DMS 273 treated with DMSO at 0.1 percent for 48 hours (cell line): ENCODE measurements at regions not wholly inside any gene's neighbourhood (a gene's known extent, or its start where the extent isn't known, plus 50 kb on each side); places are given as distances from the start of the nearest gene placed in this dataset.
"Not testable (repeated sequence)": the region's sequence is repeated elsewhere in the genome, so short reads cannot be mapped to it uniquely, and the experiment has no call there.

Experiments used
- DNase-seq: peaks from one replicate; lab custom pipeline; 2025; lab: John Stamatoyannopoulos, UW

DNA sequence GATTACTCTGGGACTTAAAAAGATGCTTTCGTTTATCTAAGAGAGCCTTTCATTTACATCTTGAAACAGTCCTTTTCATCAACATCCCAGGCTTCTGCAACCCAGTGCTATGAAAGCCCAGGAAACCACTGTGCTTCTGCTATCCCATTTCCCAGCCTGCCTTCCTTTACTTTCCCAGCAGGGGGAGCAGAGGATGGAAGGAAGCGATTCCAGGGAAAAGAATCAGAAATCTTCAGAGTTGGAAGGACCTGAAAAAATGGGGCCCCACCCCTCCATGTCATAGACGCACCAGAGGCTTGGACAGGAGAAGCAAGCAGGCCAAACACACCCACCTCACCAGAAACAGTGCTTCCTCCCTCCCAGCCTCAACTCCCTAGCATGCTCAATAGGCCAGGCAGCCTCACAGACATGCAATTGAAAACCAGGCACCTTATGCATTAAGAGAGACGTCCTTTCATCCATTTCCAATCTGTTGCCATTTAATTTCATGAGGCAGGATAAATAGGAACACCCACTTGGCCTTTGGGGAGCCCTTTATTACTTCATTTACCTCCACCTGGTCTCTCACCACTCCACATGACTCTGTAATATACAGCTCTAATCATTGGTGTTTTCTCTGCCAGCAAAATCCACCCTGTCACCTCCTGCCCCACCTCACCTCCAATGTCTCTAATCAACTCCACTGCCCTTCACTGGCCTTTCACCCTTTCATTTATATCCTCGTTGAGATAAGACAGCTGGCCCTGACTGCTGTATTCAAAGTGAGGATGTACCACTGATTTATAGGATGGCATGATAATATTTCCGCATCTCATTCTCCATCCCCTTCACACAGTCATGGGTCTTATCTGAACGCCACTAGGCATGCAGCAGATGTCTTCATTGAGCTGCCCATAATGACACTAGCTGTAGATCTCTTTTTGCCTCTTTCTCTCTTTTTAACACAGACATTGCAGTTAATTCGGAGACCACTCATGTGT is 583.9 kb downstream of the NTRK3 start:
- no peak for DNase-seq

- DNase-seq: no peak
These were observed 585.2 kb downstream of the NTRK3 start for GRCh38 chr15:87671289-87671688.

- no peak for DNase-seq
These were observed 586.7 kb downstream of the NTRK3 start for GRCh38 chr15:87669846-87670245.

DNA sequence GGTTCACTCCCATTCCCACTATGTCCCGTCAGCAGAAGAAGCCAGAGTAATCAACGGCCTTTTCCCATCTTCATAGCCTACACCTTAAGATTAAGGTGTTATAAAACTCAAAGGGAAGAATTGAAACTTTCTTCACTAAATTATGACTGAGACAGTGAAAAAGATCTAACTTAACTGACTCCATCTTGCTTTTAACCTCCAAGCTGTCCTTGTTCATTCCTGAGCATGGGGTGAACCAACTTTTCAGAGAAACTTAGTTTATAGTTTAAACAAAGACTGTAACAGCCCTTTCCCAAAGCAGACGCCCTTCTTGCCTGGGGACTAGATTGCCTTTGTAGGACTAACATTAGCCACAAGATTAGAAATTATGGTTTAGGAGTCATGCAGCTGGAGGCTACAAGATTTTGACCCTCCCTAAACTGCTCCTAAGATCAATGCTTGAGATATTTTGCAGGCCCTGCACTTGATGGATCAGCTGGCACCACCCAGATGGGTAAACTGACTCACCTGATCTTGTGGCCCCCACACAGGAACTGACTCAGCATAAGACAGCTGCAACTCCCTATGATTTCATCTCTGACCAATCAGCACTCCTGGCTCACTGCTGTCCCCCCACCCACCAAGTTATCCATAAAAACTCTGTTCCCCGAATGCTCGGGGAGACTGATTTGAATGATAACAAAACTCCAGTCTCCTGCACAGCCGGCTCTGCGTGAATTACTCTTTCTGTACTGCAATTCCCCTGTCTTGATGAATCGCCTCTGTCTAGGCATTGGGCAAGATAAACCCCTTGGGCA is 587.6 kb downstream of the NTRK3 start:
- DNase-seq: not testable (repeated sequence)

GRCh38 chr15:87667643-87668042 is 588.9 kb downstream of the NTRK3 start:
- no peak for DNase-seq

DNA sequence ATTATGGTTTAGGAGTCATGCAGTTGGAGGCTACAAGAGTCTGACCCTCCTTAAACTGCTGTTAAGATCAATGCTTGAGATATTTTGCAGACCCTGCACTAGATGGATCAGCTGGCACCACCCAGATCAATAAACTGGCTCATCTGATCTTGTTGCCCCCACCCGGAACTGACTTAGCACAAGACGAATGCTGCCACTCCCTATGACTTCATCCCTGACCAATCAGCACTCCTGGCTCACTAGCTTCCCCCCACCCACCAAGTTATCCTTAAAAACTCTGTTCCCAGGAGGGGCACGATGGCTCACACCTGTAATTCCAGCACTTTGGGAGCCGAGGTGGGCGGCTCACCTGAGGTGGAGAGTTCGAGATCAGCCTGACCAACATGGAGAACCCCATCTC is 594.0 kb downstream of the NTRK3 start:
- no peak for DNase-seq

DNA sequence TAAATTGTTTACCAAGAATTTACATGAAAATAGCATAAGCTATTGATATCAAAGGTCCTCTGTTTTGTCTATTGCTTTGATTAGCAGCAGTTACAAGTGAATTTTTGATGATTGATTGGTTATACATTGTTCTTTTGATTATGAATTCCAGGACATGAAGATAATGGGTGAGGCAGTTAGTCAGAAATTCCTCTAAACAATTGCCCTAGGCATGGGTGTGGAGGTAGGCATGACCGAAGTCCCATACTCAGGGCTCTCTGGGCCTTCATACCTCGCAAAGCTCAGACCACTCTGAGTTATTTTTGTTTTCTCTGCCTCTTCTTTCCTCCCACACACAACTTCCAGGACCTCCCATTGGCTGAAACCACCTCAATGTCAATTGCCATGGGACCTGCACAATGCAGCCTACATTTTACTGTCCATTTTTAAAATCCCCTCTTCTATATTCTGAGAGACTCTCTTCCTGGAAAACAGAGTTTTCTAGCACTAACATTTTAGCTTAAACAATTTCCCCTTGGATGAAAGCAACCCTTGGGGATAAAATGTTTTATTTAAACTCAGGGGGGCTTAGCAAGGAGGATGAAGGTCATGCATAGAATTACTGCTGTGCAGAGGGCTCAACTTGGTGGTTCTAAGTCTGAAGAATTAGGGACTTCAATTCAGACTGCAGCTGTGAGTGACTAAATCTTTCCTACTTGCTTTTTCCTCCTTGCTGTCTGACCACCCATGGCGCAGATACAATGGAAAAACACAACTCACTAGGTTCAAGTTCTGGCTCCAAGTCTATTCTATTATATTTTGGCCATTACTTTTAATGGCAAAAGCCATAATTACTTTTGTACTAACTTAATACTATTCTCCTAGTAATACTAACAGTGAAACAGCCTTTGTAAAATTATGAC is 594.8 kb downstream of the NTRK3 start:
- no peak for DNase-seq

DNA sequence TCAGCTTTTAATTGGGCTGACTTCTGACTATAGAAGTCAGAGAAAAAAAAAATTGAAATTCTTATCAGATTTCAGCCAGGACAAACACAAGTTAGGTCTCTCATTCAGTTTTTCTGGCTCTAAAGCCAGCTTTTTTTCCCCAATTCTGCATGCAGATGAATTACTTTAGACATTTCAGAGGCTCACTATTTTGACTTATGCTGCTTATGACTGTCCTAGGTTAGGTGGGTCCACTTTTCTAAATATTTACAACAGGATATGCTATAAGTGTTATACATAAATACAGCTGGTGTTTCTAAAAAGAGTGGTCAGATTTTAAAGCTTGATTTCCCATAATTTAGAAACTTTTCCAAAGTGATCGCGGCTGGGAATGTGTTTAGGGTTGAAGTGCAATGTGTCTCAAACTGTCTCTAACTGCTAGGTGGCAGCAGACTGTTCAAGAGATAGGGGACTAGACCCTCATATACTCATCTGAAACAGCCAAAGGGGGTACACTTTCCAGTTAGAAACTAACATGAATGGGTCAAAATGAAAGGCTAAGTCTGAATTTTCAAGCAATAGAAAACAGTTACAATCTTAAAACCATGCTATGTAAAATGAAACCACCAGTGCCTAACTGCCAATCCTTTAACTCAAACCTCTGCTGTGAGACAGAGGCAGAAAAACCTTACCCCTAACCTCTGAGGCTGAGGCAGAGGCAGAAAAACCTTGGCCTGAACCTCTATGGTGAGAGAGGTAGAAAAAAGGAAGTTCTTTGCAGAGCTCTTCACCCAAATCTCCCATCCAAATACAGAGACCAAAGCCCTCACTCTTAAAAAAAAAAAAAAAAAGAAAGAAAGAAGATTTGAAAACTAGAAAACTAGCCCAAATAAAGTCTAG is 596.0 kb downstream of the NTRK3 start:
- no peak for DNase-seq

DNA sequence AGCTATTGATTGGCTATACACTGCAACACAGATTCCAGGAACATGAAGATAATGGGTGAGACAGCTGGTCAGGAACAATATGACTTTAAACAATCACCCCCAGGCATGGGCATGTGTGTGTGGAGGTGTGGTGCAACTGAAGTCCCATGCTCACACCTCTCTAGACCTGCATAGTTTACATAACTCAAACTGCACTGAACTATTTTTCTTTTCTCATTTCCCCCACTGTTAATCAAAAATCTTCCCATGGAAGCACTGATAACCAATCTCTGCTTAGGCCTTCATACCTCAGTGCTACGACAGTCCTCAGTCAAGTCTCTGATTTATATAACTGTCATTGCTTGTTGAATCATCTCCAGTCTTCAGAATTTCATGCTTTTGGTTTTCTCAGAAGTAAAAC is 600.2 kb downstream of the NTRK3 start:
- no peak for DNase-seq

DNA sequence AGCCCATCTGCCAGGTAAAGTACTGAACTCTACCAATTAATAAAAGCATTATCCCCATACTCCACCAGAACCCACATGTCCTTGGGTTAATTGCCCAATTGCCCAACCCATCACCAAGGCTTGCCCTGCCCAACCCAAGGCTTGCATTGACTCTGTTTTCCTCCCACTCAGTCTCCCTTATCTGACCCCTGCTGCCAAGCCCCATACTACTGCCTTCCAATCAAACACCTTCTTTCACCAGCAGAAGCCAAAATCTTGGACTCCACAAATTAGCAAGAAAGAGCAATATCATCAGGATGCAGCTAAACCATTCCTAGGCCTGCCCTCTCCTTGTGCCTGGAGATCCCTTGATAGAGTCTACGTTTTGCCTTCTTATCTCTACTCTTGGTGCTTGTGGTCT is 602.9 kb downstream of the NTRK3 start:
- DNase-seq: no peak

- DNase-seq: no peak
These were observed 607.4 kb downstream of the NTRK3 start for GRCh38 chr15:87649175-87649574.

DNA sequence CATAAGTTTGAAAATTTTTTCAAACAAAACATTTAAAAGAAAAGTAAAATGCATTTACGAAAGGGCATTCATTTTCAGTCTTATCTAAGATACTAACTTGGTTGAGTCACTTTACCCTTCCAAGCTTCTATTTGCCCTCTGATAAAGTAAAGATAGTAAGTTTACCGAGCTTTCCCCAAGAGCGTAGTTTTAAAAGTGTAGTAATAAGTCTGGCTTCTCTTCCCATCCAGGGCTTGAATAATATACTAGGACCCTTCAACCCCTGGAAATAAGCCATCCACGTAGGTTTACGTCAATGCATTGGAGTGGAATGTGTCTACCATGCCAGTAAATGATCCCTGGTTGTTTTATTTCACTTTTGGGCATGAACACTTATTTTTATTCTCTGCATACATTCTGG is 608.3 kb downstream of the NTRK3 start:
- DNase-seq: no peak

DNA sequence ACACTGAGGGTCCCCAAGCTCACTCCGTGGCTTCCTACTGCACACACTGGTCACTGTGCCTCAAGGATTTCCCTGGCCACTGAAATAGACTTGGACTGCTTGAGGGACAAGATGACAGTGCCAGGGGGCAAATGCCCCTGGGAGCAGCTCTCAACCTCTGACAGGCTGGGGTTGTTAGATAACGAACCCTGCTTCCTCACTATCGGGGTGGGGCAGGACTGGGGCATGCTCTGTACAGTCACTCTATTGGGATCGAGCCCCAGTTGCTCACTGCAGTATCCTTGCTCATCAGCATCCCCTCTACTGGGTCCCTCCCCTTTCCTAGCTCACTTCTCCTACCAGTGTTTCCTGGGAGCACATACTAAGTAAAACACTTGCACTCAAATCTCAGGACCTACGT is 610.8 kb downstream of the NTRK3 start:
- DNase-seq: no peak

DNA sequence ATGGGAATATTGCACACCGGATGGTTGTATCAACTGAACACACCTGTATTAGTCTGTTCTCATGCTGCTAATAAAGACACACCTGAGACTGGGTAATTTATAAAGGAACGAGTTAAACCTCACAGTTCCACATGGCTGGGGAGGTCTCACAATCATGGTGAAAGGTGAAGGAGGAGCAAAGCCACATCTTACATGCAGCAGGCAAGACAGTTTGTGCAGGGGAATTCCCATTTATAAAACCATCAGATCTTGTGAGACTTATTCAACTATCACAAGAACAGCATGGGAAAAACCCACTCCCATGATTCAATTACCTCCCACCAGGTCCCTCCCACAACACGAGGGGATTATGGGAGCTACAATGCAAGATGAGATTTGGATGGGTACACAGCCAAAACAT is 613.5 kb downstream of the NTRK3 start:
- DNase-seq: not testable (repeated sequence)

DNA sequence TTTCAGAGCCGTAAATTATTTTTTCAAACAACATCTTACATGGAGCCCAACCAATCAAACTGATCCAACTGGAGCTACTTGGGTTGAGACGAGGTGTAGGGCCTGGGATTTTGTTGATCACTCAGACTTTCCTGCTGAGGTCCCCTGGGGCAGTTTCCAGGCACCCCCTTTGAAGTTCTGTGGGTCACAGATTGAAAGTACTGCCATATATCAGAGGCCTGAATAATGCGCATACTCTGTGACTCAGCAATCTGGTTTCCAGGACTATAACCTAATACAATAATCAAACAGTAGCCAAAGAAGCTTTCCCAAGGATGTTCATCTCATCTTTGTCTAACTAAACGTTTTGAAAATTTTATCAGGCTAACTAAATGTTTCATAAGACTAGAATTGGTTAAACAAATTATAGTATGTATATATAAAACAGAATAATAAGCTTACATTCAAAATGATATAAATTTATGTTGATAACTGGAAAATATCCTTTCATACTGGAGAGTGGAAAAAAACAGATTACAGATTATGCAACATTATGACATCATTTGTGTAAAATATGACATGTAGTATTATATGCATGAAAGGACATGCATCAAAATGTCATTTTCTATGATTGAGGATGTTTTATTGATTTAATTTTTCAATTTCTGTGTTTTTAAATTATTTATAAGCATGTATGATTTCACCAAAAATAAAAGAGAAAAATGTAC is 617.1 kb downstream of the NTRK3 start:
- DNase-seq: no peak

GRCh38 chr15:87638554-87639083 is 617.9 kb downstream of the NTRK3 start:
- DNase-seq: no peak

DNA sequence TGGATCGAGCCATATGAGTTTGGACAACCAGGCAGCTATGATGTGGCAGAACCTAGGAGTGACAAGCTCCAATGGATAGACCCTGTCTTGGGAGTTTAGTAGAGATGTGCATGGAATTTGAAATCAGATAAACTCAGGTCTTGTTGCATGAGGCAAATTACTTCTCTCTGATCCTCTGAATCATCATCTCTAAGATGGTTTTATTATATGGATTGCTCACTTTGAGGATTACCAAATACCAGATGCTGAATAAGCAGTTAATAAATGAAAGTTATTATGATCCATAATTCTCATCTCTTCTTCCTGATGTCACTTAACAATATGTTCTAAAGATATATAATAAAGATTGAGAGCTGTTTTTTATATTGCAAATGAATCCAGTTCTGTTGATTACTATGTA is 622.2 kb downstream of the NTRK3 start:
- DNase-seq: no peak

DNA sequence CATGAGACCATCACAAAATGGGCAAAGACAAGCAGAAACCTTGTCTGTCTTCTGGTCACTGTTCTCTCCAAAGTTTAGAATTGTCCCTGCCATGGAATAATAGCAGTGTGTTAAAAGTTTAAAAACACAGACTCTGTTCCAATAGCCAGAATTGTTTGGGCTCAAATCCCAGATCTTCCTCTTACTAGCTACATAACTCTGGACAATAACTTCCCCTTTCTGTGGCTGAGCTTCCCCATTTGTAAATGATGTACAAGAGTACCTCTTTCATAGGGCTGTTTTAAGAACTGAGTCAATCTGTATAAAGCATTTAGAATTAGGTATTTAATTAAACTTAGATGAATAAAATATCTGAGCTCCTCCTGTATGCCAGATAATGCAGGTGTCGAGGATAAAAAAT is 623.0 kb downstream of the NTRK3 start:
- DNase-seq: peak; percentile 39

DNA sequence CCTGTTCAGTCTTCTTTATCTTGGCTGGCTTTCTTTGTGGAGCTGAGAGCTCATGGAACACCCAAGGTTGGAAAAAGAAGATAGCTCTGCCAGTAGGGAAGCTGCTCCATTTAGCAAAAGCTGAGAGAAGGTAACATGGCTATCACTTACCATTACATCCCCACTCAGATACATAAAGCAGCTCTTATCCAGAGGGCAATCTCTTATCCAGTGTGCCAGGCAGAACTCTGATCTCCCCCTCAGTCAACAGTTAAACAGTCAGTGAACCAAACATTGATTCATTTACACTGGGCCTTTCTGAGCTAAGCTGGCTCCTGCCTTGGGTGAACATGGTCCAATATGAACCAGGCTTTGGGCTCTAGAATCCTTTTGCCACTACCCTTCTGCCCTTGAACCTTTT is 624.2 kb downstream of the NTRK3 start:
- no peak for DNase-seq

GRCh38 chr15:87631775-87632174 is 624.8 kb downstream of the NTRK3 start:
- DNase-seq: no peak
